Medulla oblongata (tissue), 1 donor: ENCODE measurements at regions not wholly inside any gene's neighbourhood (a gene's known extent, or its start where the extent isn't known, plus 50 kb on each side); places are given as distances from the start of the nearest gene placed in this dataset.

Experiments used
- DNase-seq: peaks from one replicate; pipeline ENCODE4 v3.0.0-alpha.2; 2015; ENCODE audit errors: extremely low spot score

GRCh38 chr2:240297256-240298116 is 138.0 kb upstream of the GPC1 start:
- DNase-seq = no peak

GRCh38 chr2:240298117-240298790 is 137.2 kb upstream of the GPC1 start:
- no peak for DNase-seq

GRCh38 chr2:240298803-240299709 is 136.4 kb upstream of the GPC1 start:
- DNase-seq = no peak

- no peak for DNase-seq
Measured at GRCh38 chr2:240299710-240300068, 135.8 kb upstream of the GPC1 start.

GRCh38 chr2:240300261-240300821 is 135.1 kb upstream of the GPC1 start:
- no peak for DNase-seq

GRCh38 chr2:240300840-240301239 is 134.6 kb upstream of the GPC1 start:
- DNase-seq = no peak

GRCh38 chr2:240301256-240301795 is 134.1 kb upstream of the GPC1 start:
- no peak for DNase-seq

- DNase-seq = no peak
Measured at GRCh38 chr2:240302041-240302440, 133.4 kb upstream of the GPC1 start.

GRCh38 chr2:240302933-240303595 is 132.4 kb upstream of the GPC1 start:
- no peak for DNase-seq

- DNase-seq = no peak
Measured at GRCh38 chr2:240303896-240304745, 131.3 kb upstream of the GPC1 start.

GRCh38 chr2:240304746-240305161 is 130.7 kb upstream of the GPC1 start:
- DNase-seq = no peak

- DNase-seq = no peak
Measured at GRCh38 chr2:240305369-240305962, 130.0 kb upstream of the GPC1 start.

GRCh38 chr2:240306185-240306584 is 129.3 kb upstream of the GPC1 start:
- no peak for DNase-seq

GRCh38 chr2:240308111-240308651 is 127.3 kb upstream of the GPC1 start:
- no peak for DNase-seq

- DNase-seq = no peak
Measured at GRCh38 chr2:240309214-240309613, 126.2 kb upstream of the GPC1 start.

GRCh38 chr2:240310201-240310600 is 125.3 kb upstream of the GPC1 start:
- no peak for DNase-seq

GRCh38 chr2:240310645-240311044 is 124.8 kb upstream of the GPC1 start:
- no peak for DNase-seq

- DNase-seq = no peak
Measured at GRCh38 chr2:240311821-240312220, 123.6 kb upstream of the GPC1 start.

- no peak for DNase-seq
Measured at GRCh38 chr2:240319221-240319854, 116.1 kb upstream of the GPC1 start.
